ENCODE measurements at regions not wholly inside any gene's neighbourhood (a gene's known extent, or its start where the extent isn't known, plus 50 kb on each side); places are given as distances from the start of the nearest gene placed in this dataset.

GRCh38 chrX:113551919-113552318, 711.3 kb upstream of the AMOT start:
- H3K4me3 ChIP-seq (ENCODE audit: low read length), result no peak overlapping the region
- no peak overlapping the region for H3K9ac ChIP-seq (ENCODE audit: low read length)
- no peak overlapping the region for H2AFZ ChIP-seq (ENCODE audit: low read depth, low read length)
- H3K36me3 ChIP-seq (ENCODE audit: insufficient read depth, low read length), result no peaks in the 10 kb centered on the region
- H4K20me1 ChIP-seq (ENCODE audit: insufficient read depth), result no peaks in the 10 kb centered on the region
- H3K27me3 ChIP-seq (ENCODE audit: insufficient read depth, low read depth, low read length), result no peaks in the 10 kb centered on the region
- no peak for TF ChIP-seq TAF1 (IDR thresholded peaks at IDR 0.05; ENCODE audit: low read depth)
- TF ChIP-seq RAD21 (conservative IDR thresholded peaks at IDR 0.05), result no peak
- TF ChIP-seq EZH2 (IDR thresholded peaks at IDR 0.05; ENCODE audit: borderline replicate concordance, insufficient read depth, low read length, poor library complexity, severe bottlenecking), result no peak
- TF ChIP-seq MXI1 (conservative IDR thresholded peaks at IDR 0.05; ENCODE audit: poor library complexity, severe bottlenecking), result no peak
- TF ChIP-seq POLR2AphosphoS5 (IDR thresholded peaks at IDR 0.05), result no peak
- no peak for TF ChIP-seq SMC3 (conservative IDR thresholded peaks at IDR 0.05; ENCODE audit: poor library complexity)
- no peak for TF ChIP-seq REST (IDR thresholded peaks at IDR 0.05; ENCODE audit: borderline replicate concordance)
- no peak for TF ChIP-seq EP300 (conservative IDR thresholded peaks at IDR 0.05; ENCODE audit: poor library complexity, severe bottlenecking)
- TF ChIP-seq, protein P1, sequence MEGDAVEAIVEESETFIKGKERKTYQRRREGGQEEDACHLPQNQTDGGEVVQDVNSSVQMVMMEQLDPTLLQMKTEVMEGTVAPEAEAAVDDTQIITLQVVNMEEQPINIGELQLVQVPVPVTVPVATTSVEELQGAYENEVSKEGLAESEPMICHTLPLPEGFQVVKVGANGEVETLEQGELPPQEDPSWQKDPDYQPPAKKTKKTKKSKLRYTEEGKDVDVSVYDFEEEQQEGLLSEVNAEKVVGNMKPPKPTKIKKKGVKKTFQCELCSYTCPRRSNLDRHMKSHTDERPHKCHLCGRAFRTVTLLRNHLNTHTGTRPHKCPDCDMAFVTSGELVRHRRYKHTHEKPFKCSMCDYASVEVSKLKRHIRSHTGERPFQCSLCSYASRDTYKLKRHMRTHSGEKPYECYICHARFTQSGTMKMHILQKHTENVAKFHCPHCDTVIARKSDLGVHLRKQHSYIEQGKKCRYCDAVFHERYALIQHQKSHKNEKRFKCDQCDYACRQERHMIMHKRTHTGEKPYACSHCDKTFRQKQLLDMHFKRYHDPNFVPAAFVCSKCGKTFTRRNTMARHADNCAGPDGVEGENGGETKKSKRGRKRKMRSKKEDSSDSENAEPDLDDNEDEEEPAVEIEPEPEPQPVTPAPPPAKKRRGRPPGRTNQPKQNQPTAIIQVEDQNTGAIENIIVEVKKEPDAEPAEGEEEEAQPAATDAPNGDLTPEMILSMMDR (IDR thresholded peaks at IDR 0.05; ENCODE audit: poor library complexity, severe bottlenecking), result no peak
- H3K27ac ChIP-seq (ENCODE audit: low read length), result no peak overlapping the region
- H3F3A ChIP-seq (ENCODE audit: insufficient read depth, low read length, poor library complexity, severe bottlenecking), result no peaks in the 10 kb centered on the region
- H3K9me3 ChIP-seq (ENCODE audit: low read length), result no peaks in the 10 kb centered on the region
- no peaks in the 10 kb centered on the region for H3K79me2 ChIP-seq (replicated peaks; ENCODE audit: insufficient read depth, low read length)
- H3K9me2 ChIP-seq (ENCODE audit: insufficient read depth, low read length), result no peaks in the 10 kb centered on the region
- H3K4me2 ChIP-seq (ENCODE audit: low read length), result no peak overlapping the region

DNA sequence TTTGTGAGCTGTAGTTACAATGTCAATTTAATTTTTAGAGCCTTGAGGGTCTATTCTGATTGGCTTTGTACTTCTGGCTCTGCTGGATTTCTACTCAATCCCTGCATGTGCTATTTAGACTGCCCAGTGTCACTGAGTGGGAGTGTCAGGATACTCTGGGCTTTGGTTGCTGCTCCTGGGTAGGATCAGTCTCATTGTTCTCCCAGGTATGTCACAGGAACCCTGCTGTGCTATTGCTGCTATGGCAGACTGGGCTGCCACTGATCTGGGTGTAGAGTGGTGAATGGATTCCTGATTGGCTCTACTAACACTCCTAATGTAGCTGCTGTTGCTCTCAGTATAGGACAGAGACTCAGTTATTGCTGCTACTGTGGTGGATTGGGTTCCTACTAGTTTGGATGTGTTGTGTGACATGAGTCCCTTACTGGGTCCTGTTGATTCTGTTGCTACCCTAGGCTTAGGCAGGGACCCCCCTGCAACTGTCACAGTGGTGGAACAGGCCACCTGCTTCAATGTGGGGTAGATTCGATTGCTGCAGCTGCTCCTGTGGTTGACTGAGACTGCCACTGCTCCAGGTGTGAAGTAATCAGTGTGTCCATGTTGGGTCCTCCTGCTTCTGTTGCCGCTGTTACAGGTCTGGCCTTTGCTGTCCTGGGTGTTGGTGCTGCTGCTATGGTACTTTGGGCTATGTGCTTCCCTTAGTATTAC, 707.8 kb upstream of the AMOT start:
- Histone ChIP-seq H3K9me3 (ENCODE audit: low read length) (no peaks in the 10 kb centered on the region), H3K27me3 (ENCODE audit: insufficient read depth, low read depth, low read length) (no peaks in the 10 kb centered on the region), H3K4me3 (ENCODE audit: low read length) (no peak overlapping the region), H3F3A (ENCODE audit: insufficient read depth, low read length, poor library complexity, severe bottlenecking) (no peaks in the 10 kb centered on the region), H3K27ac (ENCODE audit: low read length) (no peak overlapping the region), H3K9ac (ENCODE audit: low read length) (no peak overlapping the region), H3K4me2 (ENCODE audit: low read length) (no peak overlapping the region), H2AFZ (ENCODE audit: low read depth, low read length) (no peak overlapping the region), H3K36me3 (ENCODE audit: insufficient read depth, low read length) (no peaks in the 10 kb centered on the region), H3K79me2 (replicated peaks; ENCODE audit: insufficient read depth, low read length) (no peaks in the 10 kb centered on the region), H3K9me2 (ENCODE audit: insufficient read depth, low read length) (no peaks in the 10 kb centered on the region), H4K20me1 (ENCODE audit: insufficient read depth) (no peaks in the 10 kb centered on the region)
- TF ChIP-seq EP300 (conservative IDR thresholded peaks at IDR 0.05; ENCODE audit: poor library complexity, severe bottlenecking), result no peak
- TF ChIP-seq RAD21 (conservative IDR thresholded peaks at IDR 0.05), result no peak
- no peak for TF ChIP-seq SMC3 (conservative IDR thresholded peaks at IDR 0.05; ENCODE audit: poor library complexity)
- TF ChIP-seq POLR2AphosphoS5 (IDR thresholded peaks at IDR 0.05), result no peak
- no peak for TF ChIP-seq EZH2 (IDR thresholded peaks at IDR 0.05; ENCODE audit: borderline replicate concordance, insufficient read depth, low read length, poor library complexity, severe bottlenecking)
- no peak for TF ChIP-seq MXI1 (conservative IDR thresholded peaks at IDR 0.05; ENCODE audit: poor library complexity, severe bottlenecking)
- no peak for TF ChIP-seq REST (IDR thresholded peaks at IDR 0.05; ENCODE audit: borderline replicate concordance)
- TF ChIP-seq TAF1 (IDR thresholded peaks at IDR 0.05; ENCODE audit: low read depth), result no peak
- TF ChIP-seq, protein P1 (IDR thresholded peaks at IDR 0.05; ENCODE audit: poor library complexity, severe bottlenecking), result no peak
